ENCODE measurements at regions not wholly inside any gene's neighbourhood (a gene's known extent, or its start where the extent isn't known, plus 50 kb on each side); places are given as distances from the start of the nearest gene placed in this dataset.

DNA sequence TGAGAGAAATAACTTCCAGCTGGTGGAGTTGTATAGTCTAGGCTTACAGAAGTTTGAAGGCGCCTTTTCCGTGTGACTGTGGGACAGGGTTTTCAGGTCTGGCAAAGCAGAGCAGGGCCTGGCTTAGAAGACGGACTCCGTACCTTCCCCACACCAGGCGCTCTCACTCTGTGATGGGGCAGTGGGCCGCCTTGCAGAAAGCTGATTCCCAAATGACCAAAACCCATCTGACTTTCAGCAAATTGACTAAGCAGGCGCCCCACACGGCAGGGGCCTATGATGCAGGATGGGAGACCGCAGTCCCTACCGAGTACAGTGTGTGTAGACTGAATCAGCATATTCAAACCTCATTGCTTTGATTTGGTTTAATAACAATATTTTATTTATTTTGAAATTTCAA lies 85.8 kb upstream of the TMEM45B start:
- H3K36me3 ChIP-seq (ENCODE audit: control insufficient read depth, insufficient read depth, low read length) = no peaks in the 10 kb centered on the region
- DNase-seq (ENCODE audit: low read depth, low spot score) = no peak
- intact Hi-C loops (cut with micrococcal nuclease; ENCODE audit: unreplicated experiment) (no loop called here), in situ Hi-C loops (cut with HindIII; ENCODE audit: low pct_unique_long_range_greater_than_20kb, low sequenced_read_pairs) (no loop called here)
- CTCF ChIA-PET = no interaction called here
- no peaks in the 10 kb centered on the region; the same call in 1 of the 2 replicates for H3K4me1 ChIP-seq (ENCODE audit: control insufficient read depth, insufficient read depth, low read length)
- H3K27ac ChIP-seq (ENCODE audit: low read length) = no peak overlapping the region
- POLR2A ChIA-PET = interaction anchor here (0.6 kb wide), 1 partner anchor 249 kb away, joined by 4 read pairs; no protein-coding TSS in a partner anchor
- BruUV-seq (replicated peaks) = no TSS peak
- H3K4me3 ChIP-seq (ENCODE audit: low read depth in 2 of 2, low read length in 2 of 2) = no peak overlapping the region
- H3K27me3 ChIP-seq (ENCODE audit: control insufficient read depth, insufficient read depth, low read length) = peaks cover 8% of the 10 kb centered on the region
- ATAC-seq = no peak
- TF ChIP-seq, protein P1, sequence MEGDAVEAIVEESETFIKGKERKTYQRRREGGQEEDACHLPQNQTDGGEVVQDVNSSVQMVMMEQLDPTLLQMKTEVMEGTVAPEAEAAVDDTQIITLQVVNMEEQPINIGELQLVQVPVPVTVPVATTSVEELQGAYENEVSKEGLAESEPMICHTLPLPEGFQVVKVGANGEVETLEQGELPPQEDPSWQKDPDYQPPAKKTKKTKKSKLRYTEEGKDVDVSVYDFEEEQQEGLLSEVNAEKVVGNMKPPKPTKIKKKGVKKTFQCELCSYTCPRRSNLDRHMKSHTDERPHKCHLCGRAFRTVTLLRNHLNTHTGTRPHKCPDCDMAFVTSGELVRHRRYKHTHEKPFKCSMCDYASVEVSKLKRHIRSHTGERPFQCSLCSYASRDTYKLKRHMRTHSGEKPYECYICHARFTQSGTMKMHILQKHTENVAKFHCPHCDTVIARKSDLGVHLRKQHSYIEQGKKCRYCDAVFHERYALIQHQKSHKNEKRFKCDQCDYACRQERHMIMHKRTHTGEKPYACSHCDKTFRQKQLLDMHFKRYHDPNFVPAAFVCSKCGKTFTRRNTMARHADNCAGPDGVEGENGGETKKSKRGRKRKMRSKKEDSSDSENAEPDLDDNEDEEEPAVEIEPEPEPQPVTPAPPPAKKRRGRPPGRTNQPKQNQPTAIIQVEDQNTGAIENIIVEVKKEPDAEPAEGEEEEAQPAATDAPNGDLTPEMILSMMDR (IDR thresholded peaks at IDR 0.05) = no peak
- TF ChIP-seq SIN3A (IDR thresholded peaks at IDR 0.05; ENCODE audit: borderline replicate concordance, insufficient read depth, low read depth, low read length) = no peak
- no peaks in the 10 kb centered on the region for H3K9me3 ChIP-seq (ENCODE audit: control insufficient read depth, insufficient read depth, low read depth, low read length)

- intact Hi-C loops (cut with micrococcal nuclease; ENCODE audit: unreplicated experiment) = no loop called here
- CTCF ChIA-PET = no interaction called here
Observed at GRCh38 chr11:129731316-129731715, 84.3 kb upstream of the TMEM45B start.

More at GRCh38 chr11:129731316-129731715, 84.3 kb upstream of the TMEM45B start:
- ATAC-seq = no peak
- in situ Hi-C loops (cut with HindIII; ENCODE audit: low pct_unique_long_range_greater_than_20kb, low sequenced_read_pairs) = no loop called here
- Histone ChIP-seq H3K27ac (ENCODE audit: low read length) (no peak overlapping the region), H3K36me3 (ENCODE audit: control insufficient read depth, insufficient read depth, low read length) (no peaks in the 10 kb centered on the region), H3K9me3 (ENCODE audit: control insufficient read depth, insufficient read depth, low read depth, low read length) (no peaks in the 10 kb centered on the region), H3K27me3 (ENCODE audit: control insufficient read depth, insufficient read depth, low read length) (peaks cover 2% of the 10 kb centered on the region), H3K4me1 (ENCODE audit: control insufficient read depth, insufficient read depth, low read length) (no peaks in the 10 kb centered on the region; the same call in 1 of the 2 replicates), H3K4me3 (ENCODE audit: low read depth in 2 of 2, low read length in 2 of 2) (no peak overlapping the region)
- DNase-seq (ENCODE audit: low read depth, low spot score) = no peak
- POLR2A ChIA-PET = interaction anchor here (0.6 kb wide), 1 partner anchor 187 kb away, joined by 4 read pairs; no protein-coding TSS in a partner anchor
- TF ChIP-seq SIN3A (IDR thresholded peaks at IDR 0.05; ENCODE audit: borderline replicate concordance, insufficient read depth, low read depth, low read length) (no peak), REST (IDR thresholded peaks at IDR 0.05; ENCODE audit: insufficient read depth in 1 of 2, low read depth in 2 of 2, low read length in 1 of 2) (no peak), POLR2AphosphoS5 (IDR thresholded peaks at IDR 0.05; ENCODE audit: low read depth, low read length) (no peak), TCF7L2 (IDR thresholded peaks at IDR 0.05; ENCODE audit: low read depth, low read length) (no peak)
- TF ChIP-seq, protein P1 (IDR thresholded peaks at IDR 0.05) = no peak
- BruUV-seq (replicated peaks) = no TSS peak
